Liver (tissue), 8 donors: ENCODE measurements at regions not wholly inside any gene's neighbourhood (a gene's known extent, or its start where the extent isn't known, plus 50 kb on each side); places are given as distances from the start of the nearest gene placed in this dataset.

Experiments used
- DNase-seq: peaks from one replicate; pipeline ENCODE4 v3.0.0-alpha.2; 2017; ENCODE audit warnings: low spot score
- H3K27ac ChIP-seq, 2 donors: one replicate each; pipeline ENCODE4 v1.7.0; 2013; ENCODE audit warnings: inconsistent platforms in 2 of 2, low read length in 2 of 2, control low read depth in 1 of 2, low read depth in 1 of 2, mild to moderate bottlenecking in 1 of 2
- H3K27me3 ChIP-seq, 4 donors: one replicate each; pipeline versions ENCODE4 v1.6.1 to v1.7.0; 2013; ENCODE audit warnings: low read length in 3 of 4, inconsistent platforms in 1 of 4, mild to moderate bottlenecking in 1 of 4, moderate library complexity in 1 of 4; ENCODE audit not compliant: control insufficient read depth in 4 of 4, insufficient read depth in 4 of 4
- H3K36me3 ChIP-seq, 4 donors: one replicate each; pipeline versions ENCODE4 v1.6.1 to v1.7.0; 2013; ENCODE audit warnings: low read length in 3 of 4, mild to moderate bottlenecking in 3 of 4, low read depth in 1 of 4, moderate library complexity in 1 of 4; ENCODE audit not compliant: control insufficient read depth in 4 of 4, insufficient read depth in 3 of 4
- H3K4me1 ChIP-seq, 4 donors: one replicate each; pipeline versions ENCODE4 v1.6.1 to v1.7.0; 2013; ENCODE audit warnings: low read length in 3 of 4, mild to moderate bottlenecking in 3 of 4, moderate library complexity in 1 of 4; ENCODE audit not compliant: control insufficient read depth in 4 of 4, insufficient read depth in 4 of 4
- H3K4me3 ChIP-seq, 3 donors: one replicate each; pipeline versions ENCODE4 v1.6.1 to v1.7.0; 2013; ENCODE audit warnings: low read length in 3 of 3, control low read depth in 1 of 3, low read depth in 1 of 3, mild to moderate bottlenecking in 1 of 3
- H3K9ac ChIP-seq, 2 donors: one replicate each; pipeline ENCODE4 v1.7.0; 2013; ENCODE audit warnings: low read length in 2 of 2, mild to moderate bottlenecking in 2 of 2, moderate library complexity in 2 of 2, control low read depth in 1 of 2, low read depth in 1 of 2
- H3K9me3 ChIP-seq, 4 donors: one replicate each; pipeline versions ENCODE4 v1.6.1 to v1.7.0; 2013; ENCODE audit warnings: low read length in 3 of 4; ENCODE audit not compliant: control insufficient read depth in 4 of 4
- ATF3 ChIP-seq: IDR thresholded peaks from 2 replicates; pipeline ENCODE4 v1.6.1; 2016; ENCODE audit warnings: antibody characterized with exemption
- CTCF ChIP-seq: fragments of 150-350 bp; IDR thresholded peaks from 2 replicates; pipeline ENCODE4 v1.5.1; 2017; ENCODE audit warnings: improper control_type of control experiment, low read depth, low read length; ENCODE audit not compliant: missing input control
- EGR1 ChIP-seq, 2 donors: IDR thresholded peaks; 2 replicates each; pipeline ENCODE4 v1.6.1; 2016 to 2018; ENCODE audit warnings: antibody characterized with exemption in 2 of 2, low read depth in 2 of 2
- FOXA1 ChIP-seq: IDR thresholded peaks from 2 replicates; pipeline ENCODE4 v1.6.1; 2016; ENCODE audit warnings: antibody characterized with exemption
- FOXA2 ChIP-seq: IDR thresholded peaks from 2 replicates; pipeline ENCODE4 v1.6.1; 2016; ENCODE audit warnings: antibody characterized with exemption
- GABPA ChIP-seq, 2 donors: IDR thresholded peaks in 1 of 2; conservative IDR thresholded peaks in 1 of 2; 2 replicates each; pipeline ENCODE4 v1.6.1; 2016; ENCODE audit warnings: antibody characterized with exemption in 2 of 2, mild to moderate bottlenecking in 1 of 2, moderate library complexity in 1 of 2
- HNF4A ChIP-seq, 2 donors: conservative IDR thresholded peaks; 2 replicates each; pipeline ENCODE4 v1.6.1; 2016; ENCODE audit warnings: antibody characterized with exemption in 2 of 2, mild to moderate bottlenecking in 2 of 2
- HNF4G ChIP-seq: IDR thresholded peaks from 2 replicates; pipeline ENCODE4 v1.6.1; 2016; ENCODE audit warnings: antibody characterized with exemption
- JUND ChIP-seq, 2 donors: IDR thresholded peaks; 2 replicates each; pipeline ENCODE4 v1.6.1; 2016; ENCODE audit warnings: antibody characterized with exemption in 2 of 2
- MAX ChIP-seq: IDR thresholded peaks from 2 replicates; pipeline ENCODE4 v1.6.1; 2016; ENCODE audit warnings: antibody characterized with exemption
- NR2F2 ChIP-seq: IDR thresholded peaks from 2 replicates; pipeline ENCODE4 v1.6.1; 2016; ENCODE audit warnings: antibody characterized with exemption
- RAD21 ChIP-seq, 2 donors: IDR thresholded peaks; 2 replicates each; pipeline ENCODE4 v1.6.1; 2016; ENCODE audit warnings: antibody characterized with exemption in 2 of 2, mild to moderate bottlenecking in 2 of 2
- REST ChIP-seq: IDR thresholded peaks from 2 replicates; pipeline ENCODE4 v1.6.1; 2016; ENCODE audit warnings: antibody characterized with exemption, mild to moderate bottlenecking
- RXRA ChIP-seq, 2 donors: IDR thresholded peaks; 2 replicates each; pipeline ENCODE4 v1.6.1; 2017 to 2018; ENCODE audit warnings: antibody characterized with exemption in 2 of 2, mild to moderate bottlenecking in 1 of 2
- SP1 ChIP-seq: IDR thresholded peaks from 2 replicates; pipeline ENCODE4 v1.6.1; 2018; ENCODE audit warnings: antibody characterized with exemption, mild to moderate bottlenecking
- TAF1 ChIP-seq: conservative IDR thresholded peaks from 2 replicates; pipeline ENCODE4 v1.6.1; 2016; ENCODE audit warnings: antibody characterized with exemption, mild to moderate bottlenecking
- YY1 ChIP-seq: IDR thresholded peaks from 2 replicates; pipeline ENCODE4 v1.6.1; 2016; ENCODE audit warnings: antibody characterized with exemption, mild to moderate bottlenecking
- ZBTB33 ChIP-seq: IDR thresholded peaks from 2 replicates; pipeline ENCODE4 v1.6.1; 2016; ENCODE audit warnings: antibody characterized with exemption
- WGBS: extraction: QIAGEN DNeasy Blood & Tissue Kit; methylation state at CpG from one replicate; pipeline ENCODE4 v1.1.7; 2013; 5-methylcytosine and 5-hydroxymethylcytosine counted together
- donor health status: healthy.
- donor health status: healthy.
- donor health status: healthy.
- donor health status: healthy.
- donor health status: healthy.

GRCh38 chr5:86768699-86769202 lies 151.0 kb downstream of the COX7C start:
- no peak overlapping the region for H3K4me3 ChIP-seq
- DNase-seq = no peak
- H3K27me3 ChIP-seq = no peaks in the 10 kb centered on the region
- no peaks in the 10 kb centered on the region for H3K4me1 ChIP-seq
- H3K27ac ChIP-seq = no peak overlapping the region
- no peak overlapping the region for H3K9ac ChIP-seq
- TF ChIP-seq EGR1 (IDR thresholded peaks at IDR 0.05; ENCODE audit: low read depth in 2 of 2) (no peak), RAD21 (IDR thresholded peaks at IDR 0.05) (no peak), HNF4G (no peak), RXRA (IDR thresholded peaks at IDR 0.05) (no peak), FOXA1 (no peak), SP1 (no peak), MAX (no peak), GABPA (IDR thresholded peaks at IDR 0.05 in 1 of 2, conservative IDR thresholded peaks at IDR 0.05 in 1 of 2) (no peak), CTCF (no peak), ATF3 (no peak), NR2F2 (no peak), JUND (IDR thresholded peaks at IDR 0.05) (no peak), REST (no peak), TAF1 (no peak), HNF4A (conservative IDR thresholded peaks at IDR 0.05) (no peak)
- 82% methylated on average over 2 of the region's 2 CpGs for WGBS
- H3K9me3 ChIP-seq = no peaks in the 10 kb centered on the region
- H3K36me3 ChIP-seq = no peaks in the 10 kb centered on the region

- Histone ChIP-seq H3K9me3 (no peaks in the 10 kb centered on the region), H3K4me3 (no peak overlapping the region), H3K27me3 (no peaks in the 10 kb centered on the region), H3K4me1 (no peaks in the 10 kb centered on the region), H3K36me3 (no peaks in the 10 kb centered on the region), H3K27ac (no peak overlapping the region), H3K9ac (no peak overlapping the region)
- no peak for DNase-seq
- TF ChIP-seq ATF3 (no peak), RXRA (IDR thresholded peaks at IDR 0.05) (no peak), HNF4A (conservative IDR thresholded peaks at IDR 0.05) (no peak), GABPA (IDR thresholded peaks at IDR 0.05 in 1 of 2, conservative IDR thresholded peaks at IDR 0.05 in 1 of 2) (no peak), FOXA2 (no peak), FOXA1 (no peak), MAX (no peak), NR2F2 (no peak), CTCF (no peak), YY1 (no peak), ZBTB33 (no peak), JUND (IDR thresholded peaks at IDR 0.05) (no peak), TAF1 (no peak), EGR1 (IDR thresholded peaks at IDR 0.05; ENCODE audit: low read depth in 2 of 2) (no peak), RAD21 (IDR thresholded peaks at IDR 0.05) (no peak), SP1 (no peak), HNF4G (no peak)
Observed at GRCh38 chr5:86780018-86780417, 162.3 kb downstream of the COX7C start.
